CD4-positive, CD25-positive, alpha-beta regulatory T cell (primary cell): ENCODE measurements at regions not wholly inside any gene's neighbourhood (a gene's known extent, or its start where the extent isn't known, plus 50 kb on each side); places are given as distances from the start of the nearest gene placed in this dataset.
A peak's percentile ranks its signal among the peaks of the same experiment; 100 is the strongest.

Experiments used
- ATAC-seq, 2 donors: fragments of 150-1000 bp; cut with Tn5 transposase; one replicate each; pipeline ENCODE4 v1.10.0; 2021; ENCODE audit warnings: low read depth in 2 of 2, moderate number of reproducible peaks in 2 of 2, moderate library complexity in 1 of 2
- DNase-seq, 3 donors: peaks; one replicate each; pipeline versions ENCODE4 v3.0.0 to v3.0.0-alpha.2; 2012 to 2022; ENCODE audit warnings: mixed read lengths in 1 of 3
- H3K27ac ChIP-seq: one replicate; pipeline ENCODE4 v1.7.0; 2013; ENCODE audit warnings: mild to moderate bottlenecking, low read length; ENCODE audit not compliant: insufficient read depth, poor library complexity, severe bottlenecking
- H3K27me3 ChIP-seq: one replicate; pipeline ENCODE4 v1.7.0; 2013; ENCODE audit warnings: low read length; ENCODE audit not compliant: control insufficient read depth, insufficient read depth
- H3K36me3 ChIP-seq: one replicate; pipeline ENCODE4 v1.7.0; 2013; ENCODE audit warnings: mild to moderate bottlenecking, low read length, moderate library complexity; ENCODE audit not compliant: control insufficient read depth, insufficient read depth
- H3K4me1 ChIP-seq: 2 replicates; pipeline ENCODE4 v1.7.0; 2013; ENCODE audit warnings: mild to moderate bottlenecking, low read length; ENCODE audit not compliant: insufficient read depth, control insufficient read depth, poor library complexity, severe bottlenecking
- H3K4me3 ChIP-seq: one replicate; pipeline ENCODE4 v1.7.0; 2013; ENCODE audit warnings: low read depth, mild to moderate bottlenecking, low read length, moderate library complexity
- H3K9me3 ChIP-seq, 2 experiments: 1 replicate in 1 of 2; 2 replicates in 1 of 2; pipeline ENCODE4 v1.7.0; 2013; ENCODE audit warnings: low read length in 2 of 2, mild to moderate bottlenecking in 1 of 2, moderate library complexity in 1 of 2; ENCODE audit not compliant: control insufficient read depth in 2 of 2
- H3K27ac Mint-ChIP-seq, 3 donors: one replicate each; pipeline ENCODE4 v1.8.0; 2020 to 2022; ENCODE audit warnings: mild to moderate bottlenecking in 3 of 3, mixed read lengths in 3 of 3, moderate library complexity in 2 of 3
- H3K27me3 Mint-ChIP-seq: one replicate; pipeline ENCODE4 v1.8.0; 2022; ENCODE audit warnings: mild to moderate bottlenecking, mixed read lengths
- H3K36me3 Mint-ChIP-seq: one replicate; pipeline ENCODE4 v1.8.0; 2020; ENCODE audit warnings: mixed read lengths
- H3K4me1 Mint-ChIP-seq, 4 donors: one replicate each; pipeline ENCODE4 v1.8.0; 2020 to 2022; ENCODE audit warnings: mixed read lengths in 4 of 4, mild to moderate bottlenecking in 1 of 4
- H3K4me3 Mint-ChIP-seq, 4 donors: one replicate each; pipeline ENCODE4 v1.8.0; 2020 to 2022; ENCODE audit warnings: mild to moderate bottlenecking in 4 of 4, mixed read lengths in 4 of 4, moderate library complexity in 3 of 4
- H3K9me3 Mint-ChIP-seq, 7 donors: one replicate each; pipeline ENCODE4 v1.8.0; 2020 to 2022; ENCODE audit warnings: mixed read lengths in 7 of 7, mild to moderate bottlenecking in 3 of 7, moderate library complexity in 2 of 7

- H3K9me3 ChIP-seq, result no peaks in the 10 kb centered on the region
- H3K4me3 Mint-ChIP-seq, result no peak overlapping the region
- H3K4me3 ChIP-seq, result no peak overlapping the region
- DNase-seq, result no peak
- no peaks in the 10 kb centered on the region for H3K4me1 ChIP-seq
- peaks cover 8% of the 10 kb centered on the region for H3K27me3 Mint-ChIP-seq
- no peak overlapping the region for H3K27ac ChIP-seq
- no peak for ATAC-seq
- H3K27ac Mint-ChIP-seq, result no peak overlapping the region
- H3K36me3 ChIP-seq, result no peaks in the 10 kb centered on the region
- H3K36me3 Mint-ChIP-seq, result no peaks in the 10 kb centered on the region
- H3K9me3 Mint-ChIP-seq, result peaks cover 0 to 2% (median 0%) of the 10 kb centered on the region in 7 donors
- H3K4me1 Mint-ChIP-seq, result no peaks in the 10 kb centered on the region
- H3K27me3 ChIP-seq, result no peaks in the 10 kb centered on the region
These were observed 84.8 kb downstream of the MRPL14 start for GRCh38 chr6:44042261-44042988.

GRCh38 chr6:44041461-44042260 is 85.6 kb downstream of the MRPL14 start:
- Mint-ChIP-seq H3K27me3 (peaks cover 5% of the 10 kb centered on the region), H3K9me3 (no peaks in the 10 kb centered on the region), H3K27ac (no peak overlapping the region), H3K4me1 (no peaks in the 10 kb centered on the region), H3K4me3 (no peak overlapping the region), H3K36me3 (no peaks in the 10 kb centered on the region)
- no peaks in the 10 kb centered on the region for H3K27me3 ChIP-seq
- no peaks in the 10 kb centered on the region for H3K9me3 ChIP-seq
- no peak overlapping the region for H3K27ac ChIP-seq
- DNase-seq, result no peak
- H3K4me1 ChIP-seq, result no peaks in the 10 kb centered on the region
- no peaks in the 10 kb centered on the region for H3K36me3 ChIP-seq
- H3K4me3 ChIP-seq, result no peak overlapping the region
- no peak for ATAC-seq

- no peaks in the 10 kb centered on the region for H3K9me3 Mint-ChIP-seq
- H3K9me3 ChIP-seq, result no peaks in the 10 kb centered on the region
- H3K27ac ChIP-seq, result no peak overlapping the region
- no peaks in the 10 kb centered on the region for H3K4me1 ChIP-seq
- no peak for ATAC-seq
- H3K4me3 ChIP-seq, result no peak overlapping the region
- no peak for DNase-seq
- peaks cover 0 to under 1% (median 0%) of the 10 kb centered on the region in 4 donors for H3K4me1 Mint-ChIP-seq
- no peak overlapping the region for H3K27ac Mint-ChIP-seq
- H3K4me3 Mint-ChIP-seq, result no peak overlapping the region
- peaks cover 12% of the 10 kb centered on the region for H3K27me3 Mint-ChIP-seq
- H3K36me3 Mint-ChIP-seq, result no peaks in the 10 kb centered on the region
- no peaks in the 10 kb centered on the region for H3K27me3 ChIP-seq
- no peaks in the 10 kb centered on the region for H3K36me3 ChIP-seq
These were observed 86.5 kb downstream of the MRPL14 start for GRCh38 chr6:44040786-44041185.

- no peaks in the 10 kb centered on the region for H3K27me3 ChIP-seq
- Mint-ChIP-seq H3K4me3 (no peak overlapping the region), H3K27ac (no peak overlapping the region), H3K4me1 (peaks cover 0 to 2% (median 0%) of the 10 kb centered on the region in 4 donors), H3K36me3 (no peaks in the 10 kb centered on the region), H3K27me3 (peaks cover 12% of the 10 kb centered on the region), H3K9me3 (no peaks in the 10 kb centered on the region)
- H3K9me3 ChIP-seq, result no peaks in the 10 kb centered on the region
- H3K27ac ChIP-seq, result no peak overlapping the region
- H3K4me1 ChIP-seq, result no peaks in the 10 kb centered on the region
- ATAC-seq (no peak), DNase-seq (no peak)
- no peak overlapping the region for H3K4me3 ChIP-seq
- no peaks in the 10 kb centered on the region for H3K36me3 ChIP-seq
These were observed 87.4 kb downstream of the MRPL14 start for GRCh38 chr6:44039839-44040350.

- H3K4me1 Mint-ChIP-seq, result peaks cover 0 to 2% (median 0%) of the 10 kb centered on the region in 4 donors
- no peaks in the 10 kb centered on the region for H3K36me3 Mint-ChIP-seq
- no peak overlapping the region for H3K4me3 ChIP-seq
- H3K4me3 Mint-ChIP-seq, result no peak overlapping the region
- H3K36me3 ChIP-seq, result no peaks in the 10 kb centered on the region
- no peaks in the 10 kb centered on the region for H3K4me1 ChIP-seq
- no peak overlapping the region for H3K27ac ChIP-seq
- H3K9me3 Mint-ChIP-seq, result no peaks in the 10 kb centered on the region
- DNase-seq (no peak), ATAC-seq (no peak)
- H3K27ac Mint-ChIP-seq, result no peak overlapping the region
- H3K27me3 ChIP-seq, result no peaks in the 10 kb centered on the region
- no peaks in the 10 kb centered on the region for H3K9me3 ChIP-seq
- H3K27me3 Mint-ChIP-seq, result peaks cover 12% of the 10 kb centered on the region
These were observed 88.0 kb downstream of the MRPL14 start for GRCh38 chr6:44039191-44039719.

GRCh38 chr6:44038543-44039065 is 88.6 kb downstream of the MRPL14 start:
- Mint-ChIP-seq H3K27ac (no peak overlapping the region), H3K4me3 (peak overlapping the region in 1 of 4 donors; percentile 49)
- ATAC-seq, result no peak

GRCh38 chr6:44037847-44038542 is 89.3 kb downstream of the MRPL14 start:
- Mint-ChIP-seq H3K4me1 (peaks cover 0 to 2% (median 0%) of the 10 kb centered on the region in 4 donors), H3K9me3 (no peaks in the 10 kb centered on the region), H3K4me3 (no peak overlapping the region), H3K27ac (no peak overlapping the region), H3K36me3 (no peaks in the 10 kb centered on the region), H3K27me3 (peaks cover 12% of the 10 kb centered on the region)
- Histone ChIP-seq H3K27ac (no peak overlapping the region), H3K36me3 (no peaks in the 10 kb centered on the region), H3K4me1 (no peaks in the 10 kb centered on the region), H3K9me3 (no peaks in the 10 kb centered on the region), H3K4me3 (no peak overlapping the region), H3K27me3 (no peaks in the 10 kb centered on the region)
- DNase-seq (no peak), ATAC-seq (no peak)

More at GRCh38 chr6:44038543-44039065, 88.6 kb downstream of the MRPL14 start:
- Histone ChIP-seq H3K27me3 (no peaks in the 10 kb centered on the region), H3K4me3 (no peak overlapping the region), H3K27ac (no peak overlapping the region), H3K4me1 (no peaks in the 10 kb centered on the region), H3K36me3 (no peaks in the 10 kb centered on the region), H3K9me3 (no peaks in the 10 kb centered on the region)
- Mint-ChIP-seq H3K36me3 (no peaks in the 10 kb centered on the region), H3K27me3 (peaks cover 12% of the 10 kb centered on the region), H3K4me1 (peaks cover 0 to 2% (median 0%) of the 10 kb centered on the region in 4 donors), H3K9me3 (no peaks in the 10 kb centered on the region)
- DNase-seq, result no peak
